NB4 (cell line): ENCODE measurements at regions not wholly inside any gene's neighbourhood (a gene's known extent, or its start where the extent isn't known, plus 50 kb on each side); places are given as distances from the start of the nearest gene placed in this dataset.

Experiments
- POLR2A ChIP-seq: IDR thresholded peaks from 2 replicates; pipeline ENCODE4 v1.6.1; 2011; ENCODE audit warnings: mild to moderate bottlenecking; ENCODE audit not compliant: insufficient read length; ENCODE audit errors: extremely low read depth
- TF ChIP-seq, protein P1 (sequence below): IDR thresholded peaks from one replicate; pipeline ENCODE4 v1.5.1; 2012; ENCODE audit warnings: low read depth, low read length
- TF ChIP-seq, protein P2 (sequence below): IDR thresholded peaks from 2 replicates; pipeline ENCODE4 v1.6.1; 2011; ENCODE audit warnings: low read depth, low read length

DNA sequence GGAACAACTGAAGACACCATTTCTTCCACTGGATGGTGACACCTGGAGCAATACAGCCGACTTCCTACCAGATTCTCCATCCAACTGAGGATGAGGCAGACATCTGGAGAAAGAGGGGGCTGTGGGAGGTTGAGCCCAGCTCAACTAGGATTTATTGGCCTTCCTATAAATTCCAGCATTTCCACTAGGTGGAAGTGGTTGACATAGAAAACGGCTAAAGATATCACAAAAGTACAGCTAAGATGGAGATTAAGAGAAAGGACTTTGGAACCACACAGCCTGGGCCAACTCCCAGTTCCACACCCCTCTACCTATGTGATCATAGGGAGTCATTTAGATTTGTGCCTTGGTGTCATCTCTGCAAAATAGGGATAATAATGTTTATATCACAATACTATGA is 61.3 kb upstream of the CAV2 start:
- no peak for TF ChIP-seq POLR2A
- TF ChIP-seq, protein P1, sequence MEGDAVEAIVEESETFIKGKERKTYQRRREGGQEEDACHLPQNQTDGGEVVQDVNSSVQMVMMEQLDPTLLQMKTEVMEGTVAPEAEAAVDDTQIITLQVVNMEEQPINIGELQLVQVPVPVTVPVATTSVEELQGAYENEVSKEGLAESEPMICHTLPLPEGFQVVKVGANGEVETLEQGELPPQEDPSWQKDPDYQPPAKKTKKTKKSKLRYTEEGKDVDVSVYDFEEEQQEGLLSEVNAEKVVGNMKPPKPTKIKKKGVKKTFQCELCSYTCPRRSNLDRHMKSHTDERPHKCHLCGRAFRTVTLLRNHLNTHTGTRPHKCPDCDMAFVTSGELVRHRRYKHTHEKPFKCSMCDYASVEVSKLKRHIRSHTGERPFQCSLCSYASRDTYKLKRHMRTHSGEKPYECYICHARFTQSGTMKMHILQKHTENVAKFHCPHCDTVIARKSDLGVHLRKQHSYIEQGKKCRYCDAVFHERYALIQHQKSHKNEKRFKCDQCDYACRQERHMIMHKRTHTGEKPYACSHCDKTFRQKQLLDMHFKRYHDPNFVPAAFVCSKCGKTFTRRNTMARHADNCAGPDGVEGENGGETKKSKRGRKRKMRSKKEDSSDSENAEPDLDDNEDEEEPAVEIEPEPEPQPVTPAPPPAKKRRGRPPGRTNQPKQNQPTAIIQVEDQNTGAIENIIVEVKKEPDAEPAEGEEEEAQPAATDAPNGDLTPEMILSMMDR, result no peak
- TF ChIP-seq, protein P2, sequence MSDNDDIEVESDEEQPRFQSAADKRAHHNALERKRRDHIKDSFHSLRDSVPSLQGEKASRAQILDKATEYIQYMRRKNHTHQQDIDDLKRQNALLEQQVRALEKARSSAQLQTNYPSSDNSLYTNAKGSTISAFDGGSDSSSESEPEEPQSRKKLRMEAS, result no peak
